KMS-11 (cell line): ENCODE measurements at regions not wholly inside any gene's neighbourhood (a gene's known extent, or its start where the extent isn't known, plus 50 kb on each side); places are given as distances from the start of the nearest gene placed in this dataset.

Experiments
- H2AFZ ChIP-seq: fragments of 200-600 bp; sonication (generic); 2 replicates; pipeline ENCODE4 v1.6.1; 2016; ENCODE audit warnings: antibody characterized with exemption, mixed run types, low read depth
- H3K27ac ChIP-seq: fragments of 200-600 bp; sonication (generic); 2 replicates; pipeline ENCODE4 v1.6.1; 2016; ENCODE audit warnings: mild to moderate bottlenecking, mixed run types
- H3K27me3 ChIP-seq: fragments of 200-600 bp; sonication (generic); 2 replicates; pipeline ENCODE4 v1.6.1; 2017; ENCODE audit warnings: mild to moderate bottlenecking, low read depth, mixed run types, moderate library complexity; ENCODE audit not compliant: insufficient read depth
- H3K36me3 ChIP-seq: fragments of 200-600 bp; sonication (generic); 2 replicates; pipeline ENCODE4 v1.6.1; 2017; ENCODE audit warnings: mild to moderate bottlenecking, mixed run types; ENCODE audit not compliant: insufficient read depth
- H3K4me1 ChIP-seq: fragments of 200-600 bp; sonication (generic); 2 replicates; pipeline ENCODE4 v1.6.1; 2016; ENCODE audit warnings: mild to moderate bottlenecking, low read depth, mixed run types; ENCODE audit not compliant: poor library complexity, severe bottlenecking
- H3K4me2 ChIP-seq: fragments of 200-600 bp; sonication (generic); 2 replicates; pipeline ENCODE4 v1.7.0; 2016; ENCODE audit warnings: mild to moderate bottlenecking, mixed run types
- H3K4me3 ChIP-seq: fragments of 200-600 bp; sonication (generic); IDR thresholded peaks from 2 replicates; pipeline ENCODE4 v1.6.1; 2017; ENCODE audit warnings: low read depth, low read length, mixed read lengths; ENCODE audit not compliant: insufficient read depth
- H3K79me2 ChIP-seq: fragments of 200-600 bp; sonication (generic); 2 replicates; pipeline ENCODE4 v1.6.1; 2016; ENCODE audit warnings: low read depth, mixed run types; ENCODE audit not compliant: insufficient read depth
- H3K9ac ChIP-seq: fragments of 200-600 bp; sonication (generic); 2 replicates; pipeline ENCODE4 v1.6.1; 2016; ENCODE audit warnings: mild to moderate bottlenecking, mixed run types
- H4K20me1 ChIP-seq: fragments of 200-600 bp; sonication (generic); 2 replicates; pipeline ENCODE4 v1.6.1; 2016; ENCODE audit warnings: mild to moderate bottlenecking, mixed run types; ENCODE audit not compliant: insufficient read depth
- CTCF ChIP-seq: fragments of 200-600 bp; sonication (generic); conservative IDR thresholded peaks from 2 replicates; pipeline ENCODE4 v1.6.1; 2017; ENCODE audit warnings: low read depth, mild to moderate bottlenecking, antibody characterized with exemption, low read length, moderate library complexity, mixed read lengths

DNA sequence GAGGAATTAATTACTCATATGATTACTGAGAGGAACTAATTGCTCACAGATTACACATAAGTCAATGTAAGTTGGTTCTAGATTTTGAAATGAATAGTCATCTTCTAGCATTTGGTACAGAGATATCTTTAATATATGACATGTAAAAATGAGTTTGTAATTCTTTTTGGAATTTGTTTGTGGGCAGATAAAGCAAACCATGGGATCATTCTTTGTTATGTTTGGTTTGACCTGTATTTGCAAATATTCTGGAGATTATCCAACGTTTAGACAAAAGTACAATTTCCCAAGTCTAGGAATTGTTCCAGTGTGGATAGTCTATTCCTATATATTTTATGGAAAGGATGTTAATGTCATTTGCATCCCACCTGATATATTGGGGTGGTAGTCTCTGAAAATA, 309.6 kb upstream of the EDNRB start:
- Histone ChIP-seq H3K9ac (no peak overlapping the region), H3K27ac (no peak overlapping the region), H3K4me2 (no peak overlapping the region), H3K4me3 (no peak overlapping the region), H2AFZ (no peak overlapping the region), H3K27me3 (no peaks in the 10 kb centered on the region), H4K20me1 (no peaks in the 10 kb centered on the region), H3K4me1 (no peaks in the 10 kb centered on the region), H3K36me3 (no peaks in the 10 kb centered on the region), H3K79me2 (no peaks in the 10 kb centered on the region)
- no peak for TF ChIP-seq CTCF

- no peak overlapping the region for H2AFZ ChIP-seq
- TF ChIP-seq CTCF = no peak
- H3K36me3 ChIP-seq = no peaks in the 10 kb centered on the region
- no peaks in the 10 kb centered on the region for H3K4me1 ChIP-seq
- H3K27me3 ChIP-seq = no peaks in the 10 kb centered on the region
- H3K9ac ChIP-seq = no peak overlapping the region
- H3K27ac ChIP-seq = no peak overlapping the region
- H3K4me2 ChIP-seq = no peak overlapping the region
- no peak overlapping the region for H3K4me3 ChIP-seq
- H4K20me1 ChIP-seq = no peaks in the 10 kb centered on the region
- no peaks in the 10 kb centered on the region for H3K79me2 ChIP-seq
These were observed 309.1 kb upstream of the EDNRB start for GRCh38 chr13:78227709-78228108.

DNA sequence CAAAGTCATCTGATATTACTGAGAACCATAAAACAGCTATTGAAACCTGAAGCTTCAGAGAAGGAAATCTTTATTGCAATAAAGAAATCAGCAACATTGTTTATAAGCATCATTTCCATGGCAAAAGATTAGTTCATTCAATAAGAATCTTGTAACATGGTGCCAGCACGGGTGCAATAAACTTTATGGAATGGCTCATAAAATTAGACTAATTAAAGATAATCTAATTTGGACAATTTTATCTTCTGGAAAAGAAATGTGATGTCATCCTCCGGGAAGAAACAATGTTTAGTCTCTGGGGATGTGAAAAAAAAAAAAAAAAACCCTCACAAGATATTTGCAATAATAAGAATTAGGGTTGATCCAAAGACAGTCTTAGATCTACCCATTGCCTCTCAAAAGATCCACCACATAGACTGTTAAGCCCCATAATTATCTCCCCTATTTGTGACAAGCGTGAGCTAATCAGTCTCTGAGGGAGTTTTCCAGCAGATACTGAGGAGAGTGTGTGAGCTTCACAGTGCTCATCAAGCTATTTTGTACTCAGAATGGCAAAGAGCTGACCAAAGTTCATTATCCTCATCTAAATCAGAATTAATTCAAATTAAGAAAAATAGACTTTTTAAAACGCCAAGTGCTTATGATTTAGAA, 297.0 kb upstream of the EDNRB start:
- H3K4me2 ChIP-seq = no peak overlapping the region
- no peaks in the 10 kb centered on the region for H3K4me1 ChIP-seq
- no peak overlapping the region for H2AFZ ChIP-seq
- H3K79me2 ChIP-seq = no peaks in the 10 kb centered on the region
- H4K20me1 ChIP-seq = no peaks in the 10 kb centered on the region
- H3K9ac ChIP-seq = no peak overlapping the region
- no peaks in the 10 kb centered on the region for H3K27me3 ChIP-seq
- no peak overlapping the region for H3K4me3 ChIP-seq
- H3K27ac ChIP-seq = no peak overlapping the region
- no peak for TF ChIP-seq CTCF
- no peaks in the 10 kb centered on the region for H3K36me3 ChIP-seq

DNA sequence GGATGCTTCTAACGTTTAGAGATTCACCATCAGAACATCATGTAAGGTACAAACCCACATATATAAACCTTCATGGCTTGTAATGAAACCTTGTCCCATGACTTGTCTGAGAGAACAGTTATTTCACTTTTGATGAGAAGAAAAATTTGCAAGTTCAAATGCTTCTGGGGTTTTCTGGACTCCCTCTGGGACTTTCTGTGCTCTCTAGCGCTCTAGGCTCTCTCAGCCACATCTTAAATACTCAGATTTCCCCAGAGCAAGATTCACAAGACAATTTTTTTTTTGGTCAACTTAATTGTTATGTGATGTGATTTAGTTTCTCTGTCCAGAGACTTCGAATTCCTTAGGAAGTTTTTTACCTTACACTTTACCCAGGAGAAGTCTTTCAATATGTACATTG, 282.8 kb upstream of the EDNRB start:
- H2AFZ ChIP-seq = no peak overlapping the region
- TF ChIP-seq CTCF = no peak
- no peaks in the 10 kb centered on the region for H3K79me2 ChIP-seq
- H3K36me3 ChIP-seq = no peaks in the 10 kb centered on the region
- H3K4me3 ChIP-seq = no peak overlapping the region
- no peaks in the 10 kb centered on the region for H3K27me3 ChIP-seq
- no peak overlapping the region for H3K9ac ChIP-seq
- H3K27ac ChIP-seq = no peak overlapping the region
- no peaks in the 10 kb centered on the region for H4K20me1 ChIP-seq
- no peaks in the 10 kb centered on the region for H3K4me1 ChIP-seq
- H3K4me2 ChIP-seq = no peak overlapping the region
